GM12878 (cell line): ENCODE measurements at regions not wholly inside any gene's neighbourhood (a gene's known extent, or its start where the extent isn't known, plus 50 kb on each side); places are given as distances from the start of the nearest gene placed in this dataset.

Experiments used
- ATAC-seq: fragments of 200-7000 bp; cut with Tn5 transposase; 3 replicates; pipeline ENCODE4 v1.9.1; 2020; ENCODE audit warnings: mild to moderate bottlenecking, moderate library complexity
- BruUV-seq: library from RNA; stranded (reverse); fragments of 400-500 nt; replicated peaks from 2 replicates; lab custom pipeline; 2021; lab: Mats Ljungman, UMichigan
- CTCF ChIA-PET: fragments of 300-600 bp; sonication (Branson Sonifier 250); formaldehyde crosslinking; extraction: SDS; loops from one replicate; lab custom pipeline; 2021; ENCODE audit warnings: inconsistent platforms; lab: Yijun Ruan, JAX
- POLR2A ChIA-PET: fragments of 350-600 bp; formaldehyde crosslinking; extraction: SDS; loops from one replicate; lab custom pipeline; 2021; ENCODE audit warnings: inconsistent platforms; lab: Charles Lee
- RAD21 ChIA-PET: fragments of 300-600 bp; sonication (Branson Sonifier 250); formaldehyde crosslinking; loops from one replicate; lab custom pipeline; 2023; ENCODE audit warnings: antibody characterized with exemption; ENCODE audit not compliant: unreplicated experiment; lab: Charles Lee
- SMC1A ChIA-PET: fragments of 300-600 bp; sonication (Branson Sonifier 250); formaldehyde crosslinking; loops from one replicate; lab custom pipeline; 2023; ENCODE audit not compliant: unreplicated experiment, uncharacterized antibody; lab: Charles Lee
- DNase-seq: peaks from one replicate; pipeline ENCODE4 v3.0.0-alpha.2; 2011; ENCODE audit warnings: low read depth, low spot score
- FAIRE-seq: peaks from 3 replicates; lab custom pipeline; 2011; peaks lifted over from hg19 to GRCh38; lab: Jason Lieb, UNC
- H2AFZ ChIP-seq: 2 replicates; pipeline ENCODE4 v1.6.0; 2011; ENCODE audit warnings: low read depth, low read length, control low read depth; ENCODE audit not compliant: control insufficient read depth
- H3K27ac ChIP-seq: 2 replicates; pipeline ENCODE4 v1.5.1; 2011; ENCODE audit warnings: control low read depth; ENCODE audit not compliant: control insufficient read depth, insufficient read depth
- H3K27me3 ChIP-seq, 2 experiments: replicated peaks in 1 of 2; 2 replicates each; pipeline versions ENCODE4 v1.6.0 to v1.6.1; 2011; ENCODE audit warnings: low read length in 1 of 2; ENCODE audit not compliant: control insufficient read depth in 2 of 2, insufficient read depth in 2 of 2
- H3K36me3 ChIP-seq, 2 experiments: 2 replicates each; pipeline ENCODE4 v1.5.1; 2011; ENCODE audit warnings: low read length in 1 of 2; ENCODE audit not compliant: control insufficient read depth in 2 of 2, insufficient read depth in 2 of 2
- H3K4me1 ChIP-seq: 2 replicates; pipeline ENCODE4 v1.6.1; 2011; ENCODE audit warnings: mild to moderate bottlenecking, low read length, moderate library complexity, mixed read lengths; ENCODE audit not compliant: control insufficient read depth, insufficient read depth
- H3K4me2 ChIP-seq: 2 replicates; pipeline ENCODE4 v1.6.0; 2011; ENCODE audit warnings: control low read depth; ENCODE audit not compliant: control insufficient read depth, insufficient read depth
- H3K4me3 ChIP-seq: fragments of 200-600 bp; sonication (generic); 2 replicates; pipeline ENCODE4 v1.5.1; 2016
- H3K79me2 ChIP-seq: 2 replicates; pipeline ENCODE4 v1.6.0; 2011; ENCODE audit warnings: low read length; ENCODE audit not compliant: control insufficient read depth, insufficient read depth
- H3K9ac ChIP-seq: 2 replicates; pipeline ENCODE4 v1.8.0; 2011; ENCODE audit warnings: low read length, control low read depth, mixed read lengths; ENCODE audit not compliant: control insufficient read depth, insufficient read depth
- H3K9me3 ChIP-seq: replicated peaks from 3 replicates; pipeline ENCODE4 v1.5.1; 2011; ENCODE audit warnings: mild to moderate bottlenecking, low read length; ENCODE audit not compliant: control insufficient read depth, insufficient read depth
- H4K20me1 ChIP-seq: 2 replicates; pipeline ENCODE4 v1.6.0; 2011; ENCODE audit not compliant: control insufficient read depth, insufficient read depth
- ATF2 ChIP-seq: IDR thresholded peaks from 2 replicates; pipeline ENCODE4 v1.6.1; 2012; ENCODE audit warnings: low read length, inconsistent platforms
- BCL11A ChIP-seq: IDR thresholded peaks from 2 replicates; pipeline ENCODE4 v1.6.1; 2011; ENCODE audit warnings: low read depth, low read length
- FOS ChIP-seq: IDR thresholded peaks from 3 replicates; pipeline ENCODE4 v1.6.1; 2011; ENCODE audit warnings: borderline replicate concordance; ENCODE audit not compliant: insufficient read length; ENCODE audit errors: extremely low read depth
- HDAC2 ChIP-seq: fragments of 200-600 bp; sonication (generic); IDR thresholded peaks from 2 replicates; pipeline ENCODE4 v1.6.1; 2017
- IRF4 ChIP-seq: IDR thresholded peaks from 2 replicates; pipeline ENCODE4 v1.6.1; 2011; ENCODE audit warnings: low read depth, low read length
- MTA2 ChIP-seq: fragments of 450-650 bp; IDR thresholded peaks from 2 replicates; pipeline ENCODE4 v1.6.1; 2016; ENCODE audit warnings: low read depth, mild to moderate bottlenecking, moderate library complexity
- MYC ChIP-seq: IDR thresholded peaks from 2 replicates; pipeline ENCODE4 v1.6.1; 2011; ENCODE audit warnings: mild to moderate bottlenecking, low read length, moderate library complexity, inconsistent platforms; ENCODE audit not compliant: insufficient read depth, insufficient replicate concordance, insufficient read length, severe bottlenecking
- RELA ChIP-seq: fragments of 450-650 bp; IDR thresholded peaks from 2 replicates; pipeline ENCODE4 v1.8.0; 2014; ENCODE audit warnings: borderline replicate concordance; ENCODE audit not compliant: partially characterized antibody
- SKIL ChIP-seq: fragments of 450-650 bp; IDR thresholded peaks from 2 replicates; pipeline ENCODE4 v1.6.1; 2017; ENCODE audit warnings: mild to moderate bottlenecking, low read depth, inconsistent platforms; ENCODE audit not compliant: poor library complexity, severe bottlenecking
- STAT1 ChIP-seq: fragments of 450-650 bp; conservative IDR thresholded peaks from 2 replicates; pipeline ENCODE4 v1.6.1; 2014; ENCODE audit warnings: antibody characterized with exemption, mild to moderate bottlenecking
- SUPT20H ChIP-seq: IDR thresholded peaks from 2 replicates; pipeline ENCODE4 v1.6.1; 2011; ENCODE audit warnings: low read depth, mild to moderate bottlenecking, low read length, moderate library complexity, borderline replicate concordance; ENCODE audit not compliant: control insufficient read depth
- USF1 ChIP-seq: IDR thresholded peaks from 2 replicates; pipeline ENCODE4 v1.6.1; 2011; ENCODE audit warnings: borderline replicate concordance, low read depth, mild to moderate bottlenecking, moderate library complexity, mixed read lengths, low read length; ENCODE audit not compliant: insufficient read depth; ENCODE audit errors: extremely low read length
- ZNF24 ChIP-seq: fragments of 450-650 bp; IDR thresholded peaks from 2 replicates; pipeline ENCODE4 v1.6.1; 2017; ENCODE audit warnings: antibody characterized with exemption, mild to moderate bottlenecking
- ZNF592 ChIP-seq: fragments of 450-650 bp; IDR thresholded peaks from 2 replicates; pipeline ENCODE4 v1.6.1; 2017; ENCODE audit warnings: mild to moderate bottlenecking, moderate library complexity
- ZZZ3 ChIP-seq: IDR thresholded peaks from 2 replicates; pipeline ENCODE4 v1.6.1; 2011; ENCODE audit warnings: low read depth; ENCODE audit not compliant: control insufficient read depth, insufficient read length
- WGBS: methylation state at CpG from one replicate; pipeline ENCODE4 v1.1.6; 2016; ENCODE audit warnings: low lambda C conversion rate; ENCODE audit not compliant: insufficient replicate concordance, insufficient coverage; ENCODE audit errors: missing lambda C conversion rate; 5-methylcytosine and 5-hydroxymethylcytosine counted together
- in situ Hi-C: fragments of 300-500 bp; cut with MboI; formaldehyde crosslinking; loops from 9 replicates; pipeline ENCODE4 v1.14.3; 2018; ENCODE audit warnings: mixed read lengths
- intact Hi-C: fragments of 100-400 bp; cut with micrococcal nuclease; formaldehyde crosslinking; loops from one replicate; pipeline ENCODE4 v1.14.2; 2022; ENCODE audit not compliant: unreplicated experiment

- in situ Hi-C loops = no loop called here
Observed at GRCh38 chr6:1551249-1551648, 58.5 kb upstream of the FOXC1 start.

More at GRCh38 chr6:1551249-1551648, 58.5 kb upstream of the FOXC1 start:
- RAD21 ChIA-PET = no interaction called here
- peaks cover 9% of the 10 kb centered on the region for H3K4me1 ChIP-seq
- no peak overlapping the region for H2AFZ ChIP-seq
- intact Hi-C loops = loop anchor here (5.0 kb wide), 1 partner anchor 114 kb away; no protein-coding TSS in a partner anchor
- POLR2A ChIA-PET = no interaction called here
- no peak for DNase-seq
- no peak overlapping the region for H3K27ac ChIP-seq
- FAIRE-seq = no peak
- no peak for ATAC-seq
- 80% methylated on average over 2 of the region's 2 CpGs for WGBS
- BruUV-seq = no TSS peak
- no peaks in the 10 kb centered on the region for H4K20me1 ChIP-seq
- H3K27me3 ChIP-seq = 0 out of 4 replicates have a peak, but pooled peaks cover 0 to 3% of the 10 kb centered on the region in 2 experiments
- CTCF ChIA-PET = interaction anchor here (0.8 to 3.3 kb wide), 6 partner anchors 24 to 114 kb away, joined by 3 to 16 read pairs (median 10); no protein-coding TSS in a partner anchor
- no peak overlapping the region for H3K4me2 ChIP-seq
- TF ChIP-seq SKIL (no peak), ZZZ3 (no peak), USF1 (no peak), ZNF24 (no peak), STAT1 (no peak), MTA2 (no peak), ATF2 (no peak), SUPT20H (no peak), HDAC2 (no peak), IRF4 (no peak), FOS (no peak), ZNF592 (no peak), MYC (no peak), RELA (no peak), BCL11A (no peak)
- TF ChIP-seq, all 136 proteins: peak for 0
- Histone ChIP-seq H3K9ac (no peak overlapping the region), H3K36me3 (no peaks in the 10 kb centered on the region), H3K9me3 (no peaks in the 10 kb centered on the region; the same call in 2 of the 3 replicates), H3K79me2 (no peaks in the 10 kb centered on the region), H3K4me3 (no peak overlapping the region)
- SMC1A ChIA-PET = no interaction called here
